Medulla oblongata (tissue), 1 donor: ENCODE measurements at regions not wholly inside any gene's neighbourhood (a gene's known extent, or its start where the extent isn't known, plus 50 kb on each side); places are given as distances from the start of the nearest gene placed in this dataset.

ENCODE experiments used
- DNase-seq: peaks from one replicate; pipeline ENCODE4 v3.0.0-alpha.2; 2015; ENCODE audit errors: extremely low spot score

DNA sequence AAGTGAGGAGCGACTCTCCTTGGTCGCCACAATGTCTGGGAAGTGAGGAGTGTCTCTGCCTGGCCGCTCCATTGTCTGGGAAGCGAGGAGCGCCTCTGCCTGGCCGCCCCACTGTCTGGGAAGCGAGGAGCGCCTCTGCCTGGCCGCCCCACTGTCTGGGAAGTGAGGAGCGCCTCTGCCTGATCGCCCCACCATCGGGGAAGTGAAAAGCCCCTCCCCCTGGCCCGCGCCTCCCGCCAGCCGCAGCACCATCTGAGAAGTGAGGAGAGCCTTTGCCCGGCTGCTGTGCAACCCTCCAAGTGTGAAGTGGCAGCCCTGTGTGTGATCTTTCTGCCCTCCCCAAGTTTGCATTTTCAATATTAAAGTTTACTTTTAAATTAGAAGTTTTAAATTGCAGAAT is 95.0 kb upstream of the PPP2R5A start:
- no peak for DNase-seq

DNA sequence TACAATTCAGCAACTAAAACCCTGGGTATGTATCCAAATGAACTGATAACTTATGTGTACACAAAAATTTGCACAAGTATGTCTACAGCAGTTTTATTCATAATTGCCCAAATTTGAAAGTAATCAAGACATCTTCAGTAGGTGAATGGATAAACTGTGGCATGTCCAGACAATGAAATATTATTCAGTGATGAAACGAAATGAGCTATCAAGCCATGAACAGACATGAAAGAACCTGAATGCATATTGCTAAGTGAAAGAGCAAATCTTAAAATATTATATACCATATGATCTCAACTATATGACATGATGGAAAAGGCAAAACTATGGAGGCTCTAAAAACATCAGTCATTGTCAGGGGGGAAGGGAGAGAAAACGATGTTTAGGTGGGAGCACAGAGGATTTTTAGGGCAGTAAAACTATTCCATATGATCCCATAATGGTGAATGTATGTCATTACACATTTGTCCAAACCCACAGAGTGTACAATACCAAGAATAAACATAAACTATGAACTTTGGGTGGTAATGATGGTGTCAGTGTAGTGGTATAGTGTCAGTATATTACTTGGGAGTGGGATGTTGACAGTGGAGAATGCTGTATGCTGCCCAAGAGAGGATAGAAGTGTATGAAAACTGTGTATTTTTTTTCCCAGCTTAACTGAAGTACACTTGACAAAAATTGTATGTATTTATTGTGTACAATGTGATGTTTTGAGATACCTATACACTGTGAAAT is 92.8 kb upstream of the PPP2R5A start:
- no peak for DNase-seq

- DNase-seq = no peak
These were observed 88.9 kb upstream of the PPP2R5A start for GRCh38 chr1:212196355-212196754.

- DNase-seq = no peak
These were observed 83.7 kb upstream of the PPP2R5A start for GRCh38 chr1:212201461-212201860.

GRCh38 chr1:212203630-212204029 is 81.6 kb upstream of the PPP2R5A start:
- peak; percentile 36 for DNase-seq

DNA sequence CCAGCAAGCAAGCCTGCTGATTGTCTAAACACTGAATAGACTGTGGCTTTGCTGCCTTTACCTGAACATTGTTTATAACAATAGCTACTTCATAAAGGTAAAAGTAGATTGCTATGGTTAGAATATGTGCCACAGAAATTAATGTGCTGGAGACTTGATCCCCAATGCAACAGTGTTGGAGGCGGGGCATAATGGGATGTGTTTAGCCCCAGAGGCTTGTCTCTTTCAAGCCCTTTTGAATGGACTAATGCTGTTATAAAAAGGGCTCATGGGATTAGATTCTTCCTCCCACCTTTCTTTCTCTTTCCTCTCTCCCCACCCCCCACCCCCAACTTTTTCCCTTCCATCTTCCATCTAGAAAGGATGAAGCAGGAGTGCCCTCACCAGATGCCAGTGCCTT is 80.2 kb upstream of the PPP2R5A start:
- DNase-seq = no peak

- peak; percentile 63 for DNase-seq
These were observed 79.4 kb upstream of the PPP2R5A start for GRCh38 chr1:212205843-212206242.

DNA sequence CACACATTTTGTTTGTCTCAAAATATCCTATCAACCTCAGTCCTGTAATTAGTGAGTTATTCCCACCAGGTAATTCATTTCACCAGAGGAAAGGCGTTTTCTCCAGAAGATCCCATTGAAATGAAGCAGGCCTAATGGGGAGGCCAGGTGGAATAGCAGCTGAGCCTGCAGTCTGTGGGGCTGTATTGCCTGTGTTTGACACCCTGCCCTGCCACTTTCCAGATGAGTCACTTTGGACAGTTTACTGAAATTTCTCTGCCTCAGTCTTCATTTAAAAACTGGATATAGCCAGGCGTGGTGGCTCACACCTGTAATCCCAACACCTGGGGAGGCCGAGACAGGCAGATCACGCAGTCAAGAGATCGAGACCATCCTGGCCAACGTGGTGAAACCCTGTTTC is 78.1 kb upstream of the PPP2R5A start:
- DNase-seq = no peak

DNA sequence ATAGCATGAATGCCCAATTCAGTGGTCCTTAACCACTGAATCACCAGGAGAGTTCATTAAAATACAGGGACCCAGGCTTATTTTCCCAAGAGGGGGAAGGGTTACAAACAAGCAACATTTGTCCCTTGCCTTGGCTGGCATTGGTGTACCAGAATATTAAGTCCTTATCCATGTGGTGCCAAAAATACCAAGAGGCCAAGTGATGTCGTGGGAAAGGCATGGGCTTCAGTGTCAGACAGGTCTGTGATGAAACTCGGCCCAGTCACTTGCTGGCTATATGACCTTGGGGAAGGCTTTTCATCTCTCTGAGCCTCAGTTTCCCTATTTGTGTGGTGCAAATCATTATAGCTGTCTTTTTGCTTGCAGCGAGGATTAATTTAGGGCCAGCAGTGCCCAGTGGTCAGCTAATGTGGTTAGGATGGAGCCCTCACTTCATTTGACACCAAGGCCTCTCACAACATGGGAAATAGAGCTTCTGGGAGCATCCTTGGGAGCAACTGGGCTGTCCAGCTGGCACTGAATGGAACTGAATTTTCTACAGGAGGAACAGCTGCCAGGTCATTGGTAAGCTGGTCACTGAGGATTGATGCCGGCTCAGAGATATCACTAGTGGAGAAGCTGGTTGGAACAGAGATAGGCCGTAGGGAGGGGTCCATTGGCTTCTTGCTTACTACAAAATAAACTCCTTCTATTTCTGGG is 77.2 kb upstream of the PPP2R5A start:
- no peak for DNase-seq

- DNase-seq = no peak
These were observed 76.1 kb upstream of the PPP2R5A start for GRCh38 chr1:212208978-212209644.

GRCh38 chr1:212211371-212211770 is 73.8 kb upstream of the PPP2R5A start:
- DNase-seq = no peak

- DNase-seq = no peak
These were observed 72.9 kb upstream of the PPP2R5A start for GRCh38 chr1:212212343-212212742.

DNA sequence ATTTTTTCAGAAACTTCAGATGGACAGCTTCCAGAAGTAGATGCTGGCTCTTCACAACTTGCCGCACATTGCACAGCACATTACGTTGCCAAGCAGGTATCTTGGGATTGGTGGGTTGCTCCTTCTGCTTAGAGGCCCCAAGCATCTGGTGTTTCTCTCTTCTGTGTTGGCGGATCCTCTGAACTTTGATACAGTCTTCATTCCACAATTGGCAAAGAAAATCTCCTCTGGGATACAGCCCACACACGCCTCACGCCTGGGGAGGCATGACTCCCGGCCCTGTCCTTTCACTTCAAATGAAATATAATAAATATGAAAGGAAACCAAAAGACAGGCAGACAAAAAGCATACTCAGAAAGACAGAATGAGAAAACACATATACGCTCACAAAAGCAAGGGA is 72.3 kb upstream of the PPP2R5A start:
- DNase-seq = no peak

DNA sequence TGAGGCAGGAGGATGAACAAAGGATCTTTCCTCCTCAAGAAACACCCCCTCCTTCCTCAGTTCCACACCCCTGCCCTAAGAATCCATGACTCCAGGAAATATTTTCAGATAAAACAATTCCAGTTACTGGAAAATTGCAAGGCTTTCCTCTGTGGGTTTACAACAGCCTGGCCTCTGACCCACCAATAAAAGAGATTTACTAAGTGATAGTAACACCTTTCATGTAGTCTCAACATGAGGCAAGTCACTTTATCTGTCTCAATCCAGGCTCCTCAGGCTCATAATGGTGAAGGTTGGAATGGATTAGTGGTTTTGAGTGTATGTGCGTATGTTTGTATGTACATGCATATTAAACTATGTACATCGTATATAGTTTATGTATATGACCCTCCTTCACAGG is 71.4 kb upstream of the PPP2R5A start:
- no peak for DNase-seq

DNA sequence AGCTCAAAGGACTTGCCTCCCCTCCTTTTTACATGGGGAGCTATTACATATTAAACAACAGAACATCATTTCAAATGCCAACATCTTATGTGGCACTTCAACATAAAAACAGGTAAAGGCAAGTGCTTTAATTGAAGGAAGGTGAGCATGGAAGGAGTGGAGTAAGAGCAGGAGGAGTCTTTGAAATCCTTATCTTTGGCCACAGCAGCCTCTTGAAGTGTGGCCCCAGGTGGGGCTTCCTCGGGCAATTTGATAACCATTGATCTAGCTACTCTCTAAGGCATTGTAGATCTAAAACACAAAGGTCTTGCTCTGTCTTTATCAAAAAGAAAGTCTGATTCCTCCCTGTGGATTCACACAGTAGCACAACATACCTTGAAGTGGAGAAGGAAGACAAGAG is 70.9 kb upstream of the PPP2R5A start:
- DNase-seq = no peak

- DNase-seq = no peak
These were observed 69.3 kb upstream of the PPP2R5A start for GRCh38 chr1:212215910-212216309.

- DNase-seq = no peak
These were observed 67.6 kb upstream of the PPP2R5A start for GRCh38 chr1:212217633-212218032.

DNA sequence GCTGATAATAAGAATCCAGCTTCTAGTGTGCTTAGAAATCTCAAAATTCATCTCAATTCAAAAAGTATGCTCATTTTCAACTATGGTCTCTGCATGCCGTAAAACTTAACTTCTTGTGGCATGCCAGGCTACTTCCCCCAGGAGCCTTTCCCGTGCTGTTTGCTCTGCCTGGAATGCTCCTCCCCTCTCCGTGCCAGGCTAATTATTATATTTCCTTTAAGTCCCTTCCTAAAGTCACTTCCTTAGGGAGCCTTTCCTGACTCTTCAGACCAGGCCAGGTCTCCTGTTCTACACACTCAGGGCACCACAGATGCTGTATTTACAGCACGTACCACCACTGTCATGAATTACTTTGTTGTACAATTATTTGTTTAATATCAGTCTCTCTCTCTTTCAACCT is 67.1 kb upstream of the PPP2R5A start:
- DNase-seq = no peak

- DNase-seq = no peak
These were observed 66.3 kb upstream of the PPP2R5A start for GRCh38 chr1:212218911-212219310.

- DNase-seq = no peak
These were observed 65.3 kb upstream of the PPP2R5A start for GRCh38 chr1:212219679-212220463.

- DNase-seq = no peak
These were observed 63.4 kb upstream of the PPP2R5A start for GRCh38 chr1:212221801-212222200.

- no peak for DNase-seq
These were observed 61.1 kb upstream of the PPP2R5A start for GRCh38 chr1:212224102-212224501.
